Spleen (tissue), 11 donors: ENCODE measurements at regions not wholly inside any gene's neighbourhood (a gene's known extent, or its start where the extent isn't known, plus 50 kb on each side); places are given as distances from the start of the nearest gene placed in this dataset.

ENCODE experiments used
- DNase-seq: peaks from one replicate; pipeline ENCODE4 v3.0.0-alpha.2; 2020
- H3K27ac ChIP-seq, 8 donors: fragments of 200-600 bp; sonication (generic) in 7 of 8; 1 replicate in 4 of 8; 2 replicates in 4 of 8; pipeline versions ENCODE4 v1.5.0 to v1.8.0; 2016 to 2021; ENCODE audit warnings: inconsistent platforms in 4 of 8, mild to moderate bottlenecking in 4 of 8, moderate library complexity in 1 of 8
- H3K27me3 ChIP-seq, 7 donors: fragments of 200-600 bp; sonication (generic) in 6 of 7; replicated peaks in 1 of 7; 1 replicate in 4 of 7; 2 replicates in 3 of 7; pipeline versions ENCODE4 v1.5.0 to v1.8.0; 2016 to 2021; ENCODE audit warnings: inconsistent platforms in 3 of 7, mild to moderate bottlenecking in 1 of 7
- H3K36me3 ChIP-seq, 6 donors: fragments of 200-600 bp; sonication (generic) in 5 of 6; 1 replicate in 4 of 6; 2 replicates in 2 of 6; pipeline versions ENCODE4 v1.5.0 to v1.8.0; 2016 to 2021; ENCODE audit warnings: inconsistent platforms in 2 of 6
- H3K4me1 ChIP-seq, 6 donors: fragments of 200-600 bp; sonication (generic) in 5 of 6; 1 replicate in 3 of 6; 2 replicates in 3 of 6; pipeline versions ENCODE4 v1.5.0 to v1.8.0; 2016 to 2021; ENCODE audit warnings: inconsistent platforms in 3 of 6
- H3K4me3 ChIP-seq, 8 donors: fragments of 200-600 bp; sonication (generic) in 7 of 8; 1 replicate in 4 of 8; 2 replicates in 4 of 8; pipeline versions ENCODE4 v1.5.0 to v1.8.0; 2016 to 2021; ENCODE audit warnings: inconsistent platforms in 4 of 8, mild to moderate bottlenecking in 4 of 8, moderate library complexity in 2 of 8
- H3K9me3 ChIP-seq, 8 donors: fragments of 200-600 bp; sonication (generic) in 7 of 8; 1 replicate in 4 of 8; 2 replicates in 4 of 8; pipeline versions ENCODE4 v1.5.0 to v1.8.0; 2016 to 2021; ENCODE audit warnings: inconsistent platforms in 4 of 8
- CTCF ChIP-seq, 11 experiments: fragments of 200-600 bp in 7 of 11; fragments of 450-650 bp in 4 of 11; sonication (generic) in 4 of 11; IDR thresholded peaks in 8 of 11; conservative IDR thresholded peaks in 3 of 11; 1 replicate in 7 of 11; 2 replicates in 4 of 11; pipeline versions ENCODE4 v1.4.0 to v1.8.0; 2016 to 2021; ENCODE audit warnings: antibody characterized with exemption in 11 of 11, inconsistent platforms in 4 of 11, mild to moderate bottlenecking in 1 of 11
- POLR2A ChIP-seq, 3 donors: fragments of 450-650 bp; IDR thresholded peaks; one replicate each; pipeline ENCODE4 v1.5.1; 2017; ENCODE audit warnings: antibody characterized with exemption in 3 of 3, mild to moderate bottlenecking in 1 of 3
- POLR2AphosphoS5 ChIP-seq, 3 donors: sonication (generic); formaldehyde crosslinking; IDR thresholded peaks; one replicate each; pipeline ENCODE4 v1.5.1; 2017; ENCODE audit warnings: antibody characterized with exemption in 3 of 3
- WGBS, 5 donors: extraction: QIAGEN DNeasy Blood & Tissue Kit in 3 of 5; methylation state at CpG; one replicate each; pipeline versions ENCODE4 v1.1.5 to v1.1.7; 2013 to 2018; 5-methylcytosine and 5-hydroxymethylcytosine counted together
- intact Hi-C: fragments of 100-400 bp; cut with DNase I; formaldehyde crosslinking; loops from one replicate; pipeline ENCODE4 v1.15.0; 2023; ENCODE audit warnings: low total_unique reads
- donor health status: healthy with polysubstance abuse.
- donor health status: DM: no; HTN: no; CAD: no; lungs with moderate emphysema.
- donor health status: DM: no; HTN: no; CAD: no.
- donor health status: Bipolar disorder and iron deficiency.
- donor health status: healthy.
- donor health status: DM: no; HTN: no; CAD: no.
- donor health status: DM: yes; HTN: yes; CAD: no.

GRCh38 chr14:86627080-86627479, 1097.1 kb downstream of the FLRT2 start:
- peaks cover 0 to 20% (median 10%) of the 10 kb centered on the region in 8 donors for H3K9me3 ChIP-seq
- no peaks in the 10 kb centered on the region for H3K27me3 ChIP-seq
- no peaks in the 10 kb centered on the region for H3K36me3 ChIP-seq
- H3K27ac ChIP-seq = no peak overlapping the region
- H3K4me3 ChIP-seq = no peak overlapping the region
- no peak for DNase-seq
- TF ChIP-seq POLR2A (IDR thresholded peaks at IDR 0.05) = no peak
- H3K4me1 ChIP-seq = no peaks in the 10 kb centered on the region
- intact Hi-C loops = no loop called here

- TF ChIP-seq POLR2A (IDR thresholded peaks at IDR 0.05) (no peak), POLR2AphosphoS5 (IDR thresholded peaks at IDR 0.05) (no peak), CTCF (IDR thresholded peaks at IDR 0.05 in 8 of 11, conservative IDR thresholded peaks at IDR 0.05 in 3 of 11) (no peak)
- no peaks in the 10 kb centered on the region for H3K36me3 ChIP-seq
- intact Hi-C loops = no loop called here
- 68 to 83% (median 74%) methylated on average over 3 of the region's 3 CpGs for WGBS, 5 donors
- H3K27me3 ChIP-seq = no peaks in the 10 kb centered on the region
- H3K4me1 ChIP-seq = no peaks in the 10 kb centered on the region
- DNase-seq = no peak
- H3K4me3 ChIP-seq = no peak overlapping the region
- H3K27ac ChIP-seq = no peak overlapping the region
- peaks cover 0 to 20% (median 8%) of the 10 kb centered on the region in 8 donors for H3K9me3 ChIP-seq
These were observed 1096.6 kb downstream of the FLRT2 start for GRCh38 chr14:86626530-86626929.

- intact Hi-C loops = no loop called here
- no peak for DNase-seq
- H3K36me3 ChIP-seq = no peaks in the 10 kb centered on the region
- no peaks in the 10 kb centered on the region for H3K4me1 ChIP-seq
- H3K27ac ChIP-seq = no peak overlapping the region
- no peak overlapping the region for H3K4me3 ChIP-seq
- TF ChIP-seq POLR2AphosphoS5 (IDR thresholded peaks at IDR 0.05) (no peak), CTCF (IDR thresholded peaks at IDR 0.05 in 8 of 11, conservative IDR thresholded peaks at IDR 0.05 in 3 of 11) (no peak), POLR2A (IDR thresholded peaks at IDR 0.05) (no peak)
- peaks cover 0 to 14% (median under 1%) of the 10 kb centered on the region in 8 donors for H3K9me3 ChIP-seq
- no peaks in the 10 kb centered on the region for H3K27me3 ChIP-seq
These were observed 1095.7 kb downstream of the FLRT2 start for GRCh38 chr14:86625637-86626036.

GRCh38 chr14:86619726-86620125, 1089.8 kb downstream of the FLRT2 start:
- peaks cover 0 to 6% (median 0%) of the 10 kb centered on the region in 8 donors for H3K9me3 ChIP-seq
- WGBS, 5 donors = 55 to 85% (median 74%) methylated on average over 2 of the region's 2 CpGs
- no peak overlapping the region for H3K4me3 ChIP-seq
- DNase-seq = no peak
- no peaks in the 10 kb centered on the region for H3K4me1 ChIP-seq
- intact Hi-C loops = no loop called here
- TF ChIP-seq CTCF (IDR thresholded peaks at IDR 0.05 in 8 of 11, conservative IDR thresholded peaks at IDR 0.05 in 3 of 11) = no peak
- no peaks in the 10 kb centered on the region for H3K36me3 ChIP-seq
- no peak overlapping the region for H3K27ac ChIP-seq
- no peaks in the 10 kb centered on the region for H3K27me3 ChIP-seq

- H3K9me3 ChIP-seq = no peaks in the 10 kb centered on the region
- no peaks in the 10 kb centered on the region for H3K4me1 ChIP-seq
- TF ChIP-seq POLR2AphosphoS5 (IDR thresholded peaks at IDR 0.05) (no peak), CTCF (IDR thresholded peaks at IDR 0.05 in 8 of 11, conservative IDR thresholded peaks at IDR 0.05 in 3 of 11) (no peak), POLR2A (IDR thresholded peaks at IDR 0.05) (no peak)
- intact Hi-C loops = no loop called here
- H3K36me3 ChIP-seq = no peaks in the 10 kb centered on the region
- no peak for DNase-seq
- no peak overlapping the region for H3K4me3 ChIP-seq
- H3K27me3 ChIP-seq = no peaks in the 10 kb centered on the region
- H3K27ac ChIP-seq = no peak overlapping the region
- 42 to 63% (median 45%) methylated on average over 1 of the region's 1 CpG for WGBS, 5 donors
These were observed 1083.8 kb downstream of the FLRT2 start for GRCh38 chr14:86613786-86614185.
